ENCODE measurements at regions not wholly inside any gene's neighbourhood (a gene's known extent, or its start where the extent isn't known, plus 50 kb on each side); places are given as distances from the start of the nearest gene placed in this dataset.

- Histone ChIP-seq H3K4me3 (ENCODE audit: low read length) (no peak overlapping the region), H3K27me3 (ENCODE audit: control insufficient read depth in 1 of 2, insufficient read depth in 2 of 2, low read length in 2 of 2) (peaks cover 20 to 28% of the 10 kb centered on the region in 2 experiments), H3K9me3 (ENCODE audit: control insufficient read depth in 1 of 2, insufficient read depth in 1 of 2, low read length in 2 of 2) (no peaks in the 10 kb centered on the region), H3K27ac (ENCODE audit: low read depth in 1 of 2, low read length in 2 of 2) (no peak overlapping the region), H3K4me1 (ENCODE audit: insufficient read depth, low read length) (no peaks in the 10 kb centered on the region), H3K36me3 (ENCODE audit: insufficient read depth, low read length) (no peaks in the 10 kb centered on the region)
- ATAC-seq (ENCODE audit: poor library complexity) (no peak), DNase-seq (no peak)
- no peak overlapping the region for H3K4me3 Mint-ChIP-seq
- H3K9me3 Mint-ChIP-seq, result no peaks in the 10 kb centered on the region
- H3K27me3 Mint-ChIP-seq, result peaks cover 65% of the 10 kb centered on the region
- H3K36me3 Mint-ChIP-seq (ENCODE audit: low read depth), result no peaks in the 10 kb centered on the region
- intact Hi-C loops (cut with DNase I, micrococcal nuclease), result no loop called here
- POLR2A ChIA-PET, result no interaction called here
- H3K27ac Mint-ChIP-seq, result no peak overlapping the region
- CTCF ChIA-PET, result interaction anchor here (1.4 kb wide), 1 partner anchor 20 kb away, joined by 4 read pairs; no protein-coding TSS in a partner anchor
- no peak for TF ChIP-seq CTCF (IDR thresholded peaks at IDR 0.05)
- no peaks in the 10 kb centered on the region for H3K4me1 Mint-ChIP-seq (ENCODE audit: low read depth)
Measured at GRCh38 chr15:79204886-79205675, 77.4 kb upstream of the ANKRD34C start.

GRCh38 chr15:79198461-79198860, 84.1 kb upstream of the ANKRD34C start:
- no peaks in the 10 kb centered on the region for H3K36me3 Mint-ChIP-seq (ENCODE audit: low read depth)
- no peak overlapping the region for H3K4me3 Mint-ChIP-seq
- DNase-seq (no peak), ATAC-seq (ENCODE audit: poor library complexity) (no peak)
- no peak overlapping the region for H3K27ac Mint-ChIP-seq
- no peaks in the 10 kb centered on the region for H3K4me1 Mint-ChIP-seq (ENCODE audit: low read depth)
- intact Hi-C loops (cut with DNase I, micrococcal nuclease), result no loop called here
- ChIA-PET POLR2A (no interaction called here), CTCF (no interaction called here)
- no peak for TF ChIP-seq CTCF (IDR thresholded peaks at IDR 0.05)
- no peak overlapping the region for H3K27ac ChIP-seq (ENCODE audit: low read depth in 1 of 2, low read length in 2 of 2)
- no peaks in the 10 kb centered on the region for H3K9me3 ChIP-seq (ENCODE audit: control insufficient read depth in 1 of 2, insufficient read depth in 1 of 2, low read length in 2 of 2)
- H3K36me3 ChIP-seq (ENCODE audit: insufficient read depth, low read length), result no peaks in the 10 kb centered on the region
- no peak overlapping the region for H3K4me3 ChIP-seq (ENCODE audit: low read length)
- no peaks in the 10 kb centered on the region for H3K4me1 ChIP-seq (ENCODE audit: insufficient read depth, low read length)
- H3K27me3 Mint-ChIP-seq, result peaks cover 28% of the 10 kb centered on the region
- H3K9me3 Mint-ChIP-seq, result no peaks in the 10 kb centered on the region
- peaks cover 0 to 5% of the 10 kb centered on the region in 2 experiments for H3K27me3 ChIP-seq (ENCODE audit: control insufficient read depth in 1 of 2, insufficient read depth in 2 of 2, low read length in 2 of 2)

- no peaks in the 10 kb centered on the region for H3K36me3 Mint-ChIP-seq (ENCODE audit: low read depth)
- H3K4me3 Mint-ChIP-seq, result no peak overlapping the region
- TF ChIP-seq CTCF (IDR thresholded peaks at IDR 0.05), result no peak
- ATAC-seq (ENCODE audit: poor library complexity) (no peak), DNase-seq (no peak)
- no peak overlapping the region for H3K27ac ChIP-seq (ENCODE audit: low read depth in 1 of 2, low read length in 2 of 2)
- POLR2A ChIA-PET, result no interaction called here
- intact Hi-C loops (cut with DNase I, micrococcal nuclease), result no loop called here
- no peak overlapping the region for H3K27ac Mint-ChIP-seq
- no peak overlapping the region for H3K4me3 ChIP-seq (ENCODE audit: low read length)
- H3K27me3 ChIP-seq (ENCODE audit: control insufficient read depth in 1 of 2, insufficient read depth in 2 of 2, low read length in 2 of 2), result peaks cover 0 to 5% of the 10 kb centered on the region in 2 experiments
- no peaks in the 10 kb centered on the region for H3K9me3 Mint-ChIP-seq
- peaks cover 29% of the 10 kb centered on the region for H3K27me3 Mint-ChIP-seq
- H3K4me1 ChIP-seq (ENCODE audit: insufficient read depth, low read length), result no peaks in the 10 kb centered on the region
- H3K4me1 Mint-ChIP-seq (ENCODE audit: low read depth), result no peaks in the 10 kb centered on the region
- H3K9me3 ChIP-seq (ENCODE audit: control insufficient read depth in 1 of 2, insufficient read depth in 1 of 2, low read length in 2 of 2), result no peaks in the 10 kb centered on the region
- CTCF ChIA-PET, result no interaction called here
- no peaks in the 10 kb centered on the region for H3K36me3 ChIP-seq (ENCODE audit: insufficient read depth, low read length)
Measured at GRCh38 chr15:79197285-79197684, 85.2 kb upstream of the ANKRD34C start.

Data from CD4-positive, alpha-beta T cell (primary cell).